Esophagus muscularis mucosa (tissue), 4 donors: ENCODE measurements at regions not wholly inside any gene's neighbourhood (a gene's known extent, or its start where the extent isn't known, plus 50 kb on each side); places are given as distances from the start of the nearest gene placed in this dataset.

Experiments used
- EP300 ChIP-seq: sonication (generic); formaldehyde crosslinking; IDR thresholded peaks from one replicate; pipeline ENCODE4 v1.6.1; 2017; ENCODE audit warnings: antibody characterized with exemption
- POLR2A ChIP-seq: fragments of 450-650 bp; IDR thresholded peaks from one replicate; pipeline ENCODE4 v1.6.1; 2017; ENCODE audit warnings: antibody characterized with exemption, moderate library complexity, mild to moderate bottlenecking, low read depth
- TF ChIP-seq, protein P1 (sequence below), 3 experiments: fragments of 200-600 bp in 2 of 3; fragments of 450-650 bp in 1 of 3; sonication (generic) in 2 of 3; IDR thresholded peaks; one replicate each; pipeline ENCODE4 v1.5.1; 2017 to 2019; ENCODE audit warnings: antibody characterized with exemption in 3 of 3, mild to moderate bottlenecking in 2 of 3, moderate library complexity in 1 of 3

DNA sequence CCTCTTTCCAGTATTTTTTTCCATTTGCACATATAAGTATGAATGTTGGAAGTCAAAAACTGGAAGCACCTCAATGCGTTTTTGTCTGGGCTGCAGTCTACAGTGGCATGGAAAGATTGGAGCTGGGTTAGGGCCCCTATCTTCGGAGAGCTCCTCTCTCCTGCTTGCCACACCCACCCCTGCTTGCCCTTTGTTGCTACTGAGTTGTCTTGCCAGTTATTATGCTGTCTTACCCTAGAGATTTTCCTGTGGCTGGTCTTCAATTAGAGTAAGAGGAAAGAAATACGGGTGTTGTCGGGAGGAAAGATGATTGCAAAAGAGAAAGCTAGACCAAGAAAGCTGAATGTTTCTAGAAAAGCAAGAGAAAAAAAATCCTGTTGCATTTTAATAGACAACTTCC, 228.9 kb upstream of the CELF2 start:
- TF ChIP-seq, protein P1, sequence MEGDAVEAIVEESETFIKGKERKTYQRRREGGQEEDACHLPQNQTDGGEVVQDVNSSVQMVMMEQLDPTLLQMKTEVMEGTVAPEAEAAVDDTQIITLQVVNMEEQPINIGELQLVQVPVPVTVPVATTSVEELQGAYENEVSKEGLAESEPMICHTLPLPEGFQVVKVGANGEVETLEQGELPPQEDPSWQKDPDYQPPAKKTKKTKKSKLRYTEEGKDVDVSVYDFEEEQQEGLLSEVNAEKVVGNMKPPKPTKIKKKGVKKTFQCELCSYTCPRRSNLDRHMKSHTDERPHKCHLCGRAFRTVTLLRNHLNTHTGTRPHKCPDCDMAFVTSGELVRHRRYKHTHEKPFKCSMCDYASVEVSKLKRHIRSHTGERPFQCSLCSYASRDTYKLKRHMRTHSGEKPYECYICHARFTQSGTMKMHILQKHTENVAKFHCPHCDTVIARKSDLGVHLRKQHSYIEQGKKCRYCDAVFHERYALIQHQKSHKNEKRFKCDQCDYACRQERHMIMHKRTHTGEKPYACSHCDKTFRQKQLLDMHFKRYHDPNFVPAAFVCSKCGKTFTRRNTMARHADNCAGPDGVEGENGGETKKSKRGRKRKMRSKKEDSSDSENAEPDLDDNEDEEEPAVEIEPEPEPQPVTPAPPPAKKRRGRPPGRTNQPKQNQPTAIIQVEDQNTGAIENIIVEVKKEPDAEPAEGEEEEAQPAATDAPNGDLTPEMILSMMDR (IDR thresholded peaks at IDR 0.05), result no peak
- TF ChIP-seq POLR2A (no peak), EP300 (no peak)
